Vagina (tissue), 2 donors: ENCODE measurements at regions not wholly inside any gene's neighbourhood (a gene's known extent, or its start where the extent isn't known, plus 50 kb on each side); places are given as distances from the start of the nearest gene placed in this dataset.
A peak's percentile ranks its signal among the peaks of the same experiment; 100 is the strongest.

Experiments used
- DNase-seq, 2 donors: peaks; one replicate each; pipeline ENCODE4 v3.0.0-alpha.2; 2017; ENCODE audit errors: extremely low spot score in 2 of 2
- H3K27ac ChIP-seq: fragments of 200-600 bp; sonication (generic); one replicate; pipeline ENCODE4 v1.5.1; 2019
- H3K27me3 ChIP-seq: fragments of 200-600 bp; sonication (generic); one replicate; pipeline ENCODE4 v1.5.1; 2019
- H3K36me3 ChIP-seq, 2 donors: fragments of 200-600 bp; sonication (generic); one replicate each; pipeline ENCODE4 v1.5.1; 2017 to 2019
- H3K4me1 ChIP-seq: fragments of 200-600 bp; sonication (generic); one replicate; pipeline ENCODE4 v1.5.1; 2019
- H3K4me3 ChIP-seq, 2 donors: fragments of 200-600 bp; sonication (generic); 1 replicate in 1 of 2; 2 replicates in 1 of 2; pipeline ENCODE4 v1.5.1; 2016 to 2019
- H3K9me3 ChIP-seq: fragments of 200-600 bp; sonication (generic); one replicate; pipeline ENCODE4 v1.5.1; 2019
- CTCF ChIP-seq, 3 experiments: fragments of 450-650 bp in 2 of 3; fragments of 200-600 bp in 1 of 3; sonication (generic) in 1 of 3; IDR thresholded peaks; one replicate each; pipeline ENCODE4 v1.5.1; 2017 to 2019; ENCODE audit warnings: antibody characterized with exemption in 3 of 3, mild to moderate bottlenecking in 2 of 3, moderate library complexity in 2 of 3
- POLR2A ChIP-seq, 2 donors: fragments of 450-650 bp; IDR thresholded peaks; one replicate each; pipeline ENCODE4 v1.6.1; 2017; ENCODE audit warnings: antibody characterized with exemption in 2 of 2, mild to moderate bottlenecking in 2 of 2, moderate library complexity in 2 of 2
- POLR2AphosphoS5 ChIP-seq, 2 donors: sonication (generic); formaldehyde crosslinking; IDR thresholded peaks; one replicate each; pipeline ENCODE4 v1.9.0; 2017; ENCODE audit warnings: antibody characterized with exemption in 2 of 2, mild to moderate bottlenecking in 2 of 2, low read depth in 1 of 2; ENCODE audit not compliant: insufficient read depth in 1 of 2
- intact Hi-C: fragments of 100-400 bp; cut with DNase I; formaldehyde crosslinking; loops from one replicate; pipeline ENCODE4 v1.15.1; 2023

- H3K9me3 ChIP-seq = no peaks in the 10 kb centered on the region
- TF ChIP-seq POLR2AphosphoS5 (IDR thresholded peaks at IDR 0.05; ENCODE audit: insufficient read depth in 1 of 2, low read depth in 1 of 2) (peak; percentile 92 to 95), POLR2A (IDR thresholded peaks at IDR 0.05) (no peak)
- no peaks in the 10 kb centered on the region for H3K27me3 ChIP-seq
- no peaks in the 10 kb centered on the region for H3K36me3 ChIP-seq
- no peak overlapping the region for H3K4me3 ChIP-seq
- no peak overlapping the region for H3K27ac ChIP-seq
- intact Hi-C loops = loop anchor here (10.0 kb wide), 1 partner anchor 132 kb away; the partner anchor contains the start of gene MED13L
- peaks cover 46% of the 10 kb centered on the region for H3K4me1 ChIP-seq
- peak in 1 of 2 donors; percentile 95 for DNase-seq
Observed at GRCh38 chr12:116406529-116406928, 129.0 kb upstream of the MED13L start.

- H3K27me3 ChIP-seq = no peaks in the 10 kb centered on the region
- H3K36me3 ChIP-seq = no peaks in the 10 kb centered on the region
- no peak for TF ChIP-seq POLR2AphosphoS5 (IDR thresholded peaks at IDR 0.05; ENCODE audit: insufficient read depth in 1 of 2, low read depth in 1 of 2)
- no peak for TF ChIP-seq POLR2A (IDR thresholded peaks at IDR 0.05)
- H3K27ac ChIP-seq = no peak overlapping the region
- no peaks in the 10 kb centered on the region for H3K9me3 ChIP-seq
- intact Hi-C loops = loop anchor here (10.0 kb wide), 1 partner anchor 134 kb away; the partner anchor contains the start of gene MED13L
- no peak for DNase-seq
- H3K4me1 ChIP-seq = peaks cover 40% of the 10 kb centered on the region
- H3K4me3 ChIP-seq = no peak overlapping the region
Observed at GRCh38 chr12:116408489-116409250, 131.2 kb upstream of the MED13L start.

- Histone ChIP-seq H3K27ac (no peak overlapping the region), H3K4me1 (peaks cover 23% of the 10 kb centered on the region), H3K4me3 (no peak overlapping the region), H3K36me3 (no peaks in the 10 kb centered on the region), H3K9me3 (no peaks in the 10 kb centered on the region), H3K27me3 (no peaks in the 10 kb centered on the region)
- no peak for DNase-seq
- TF ChIP-seq CTCF (IDR thresholded peaks at IDR 0.05) (no peak), POLR2AphosphoS5 (IDR thresholded peaks at IDR 0.05; ENCODE audit: insufficient read depth in 1 of 2, low read depth in 1 of 2) (no peak), POLR2A (IDR thresholded peaks at IDR 0.05) (no peak)
- intact Hi-C loops = no loop called here
Observed at GRCh38 chr12:116411977-116412376, 134.5 kb upstream of the MED13L start.

GRCh38 chr12:116414891-116415290, 137.4 kb upstream of the MED13L start:
- no peak for TF ChIP-seq POLR2AphosphoS5 (IDR thresholded peaks at IDR 0.05; ENCODE audit: insufficient read depth in 1 of 2, low read depth in 1 of 2)
- no peak for TF ChIP-seq CTCF (IDR thresholded peaks at IDR 0.05)
- TF ChIP-seq POLR2A (IDR thresholded peaks at IDR 0.05) = no peak
- no peaks in the 10 kb centered on the region for H3K9me3 ChIP-seq
- H3K4me3 ChIP-seq = no peak overlapping the region
- H3K36me3 ChIP-seq = no peaks in the 10 kb centered on the region
- intact Hi-C loops = no loop called here
- H3K27ac ChIP-seq = no peak overlapping the region
- no peak for DNase-seq
- no peaks in the 10 kb centered on the region for H3K27me3 ChIP-seq
- H3K4me1 ChIP-seq = peaks cover 7% of the 10 kb centered on the region

- H3K4me1 ChIP-seq = peaks cover under 1% of the 10 kb centered on the region
- no peaks in the 10 kb centered on the region for H3K36me3 ChIP-seq
- H3K27me3 ChIP-seq = no peaks in the 10 kb centered on the region
- no peak for DNase-seq
- no peak overlapping the region for H3K4me3 ChIP-seq
- H3K27ac ChIP-seq = no peak overlapping the region
- TF ChIP-seq POLR2AphosphoS5 (IDR thresholded peaks at IDR 0.05; ENCODE audit: insufficient read depth in 1 of 2, low read depth in 1 of 2) (no peak), POLR2A (IDR thresholded peaks at IDR 0.05) (no peak), CTCF (IDR thresholded peaks at IDR 0.05) (no peak)
- intact Hi-C loops = no loop called here
- no peaks in the 10 kb centered on the region for H3K9me3 ChIP-seq
Observed at GRCh38 chr12:116415408-116416108, 138.1 kb upstream of the MED13L start.
